Endothelial cell of umbilical vein (primary cell): ENCODE measurements at regions not wholly inside any gene's neighbourhood (a gene's known extent, or its start where the extent isn't known, plus 50 kb on each side); places are given as distances from the start of the nearest gene placed in this dataset.

Experiments
- EZH2 ChIP-seq: IDR thresholded peaks from 2 replicates; pipeline ENCODE4 v1.6.1; 2012; ENCODE audit warnings: borderline replicate concordance, low read depth, mild to moderate bottlenecking, moderate library complexity, low read length, inconsistent platforms; ENCODE audit not compliant: severe bottlenecking
- FOS ChIP-seq: IDR thresholded peaks from 2 replicates; pipeline ENCODE4 v1.6.1; 2011; ENCODE audit warnings: mild to moderate bottlenecking, low read length, moderate library complexity, borderline replicate concordance; ENCODE audit not compliant: insufficient read depth
- POLR2A ChIP-seq: IDR thresholded peaks from 2 replicates; pipeline ENCODE4 v1.6.1; 2012; ENCODE audit warnings: low read depth, mild to moderate bottlenecking, control low read depth, low read length
- TF ChIP-seq, protein P1 (sequence below), 2 donors: IDR thresholded peaks; 1 replicate in 1 of 2; 2 replicates in 1 of 2; pipeline ENCODE4 v1.5.1; 2011; ENCODE audit warnings: low read length in 2 of 2, mild to moderate bottlenecking in 2 of 2, moderate library complexity in 2 of 2, control low read depth in 1 of 2, inconsistent platforms in 1 of 2, low read depth in 1 of 2; ENCODE audit not compliant: insufficient read depth in 1 of 2; ENCODE audit errors: extremely low read depth in 1 of 2
- TF ChIP-seq, protein P2 (sequence below): IDR thresholded peaks from 2 replicates; pipeline ENCODE4 v1.6.1; 2011; ENCODE audit not compliant: insufficient read depth, insufficient read length

DNA sequence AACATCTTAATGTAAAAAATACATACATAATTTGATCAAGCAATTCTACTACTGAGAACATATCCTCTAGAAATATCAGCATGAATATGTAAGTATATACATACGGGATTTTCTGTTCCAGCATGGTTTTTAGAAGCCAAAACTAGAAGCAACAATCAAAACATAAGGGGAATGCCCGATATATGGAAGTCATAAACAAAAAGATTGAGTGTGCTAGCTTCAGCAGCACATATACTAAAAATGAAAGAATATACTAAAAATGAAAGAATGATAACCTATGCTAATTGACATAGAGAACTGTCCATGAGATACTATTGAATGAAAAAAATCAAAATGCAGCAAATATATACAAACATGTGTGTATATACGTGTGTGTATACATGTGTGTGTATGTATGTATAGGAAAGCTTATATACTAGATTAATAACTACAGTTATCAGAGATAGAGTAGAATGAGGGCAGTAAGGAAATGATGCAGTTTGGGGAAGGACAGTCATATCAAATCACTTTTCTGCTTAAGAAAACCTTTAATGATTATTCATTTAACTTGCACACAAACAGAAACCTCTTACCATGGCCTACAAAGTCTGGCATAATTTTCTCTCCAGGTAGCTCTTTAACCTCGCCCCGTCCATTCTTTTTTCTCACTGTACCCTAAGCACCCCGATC is 72.9 kb downstream of the NPY start:
- TF ChIP-seq, protein P1, sequence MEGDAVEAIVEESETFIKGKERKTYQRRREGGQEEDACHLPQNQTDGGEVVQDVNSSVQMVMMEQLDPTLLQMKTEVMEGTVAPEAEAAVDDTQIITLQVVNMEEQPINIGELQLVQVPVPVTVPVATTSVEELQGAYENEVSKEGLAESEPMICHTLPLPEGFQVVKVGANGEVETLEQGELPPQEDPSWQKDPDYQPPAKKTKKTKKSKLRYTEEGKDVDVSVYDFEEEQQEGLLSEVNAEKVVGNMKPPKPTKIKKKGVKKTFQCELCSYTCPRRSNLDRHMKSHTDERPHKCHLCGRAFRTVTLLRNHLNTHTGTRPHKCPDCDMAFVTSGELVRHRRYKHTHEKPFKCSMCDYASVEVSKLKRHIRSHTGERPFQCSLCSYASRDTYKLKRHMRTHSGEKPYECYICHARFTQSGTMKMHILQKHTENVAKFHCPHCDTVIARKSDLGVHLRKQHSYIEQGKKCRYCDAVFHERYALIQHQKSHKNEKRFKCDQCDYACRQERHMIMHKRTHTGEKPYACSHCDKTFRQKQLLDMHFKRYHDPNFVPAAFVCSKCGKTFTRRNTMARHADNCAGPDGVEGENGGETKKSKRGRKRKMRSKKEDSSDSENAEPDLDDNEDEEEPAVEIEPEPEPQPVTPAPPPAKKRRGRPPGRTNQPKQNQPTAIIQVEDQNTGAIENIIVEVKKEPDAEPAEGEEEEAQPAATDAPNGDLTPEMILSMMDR (IDR thresholded peaks at IDR 0.05; ENCODE audit: extremely low read depth in 1 of 2, insufficient read depth in 1 of 2, low read depth in 1 of 2, low read length in 2 of 2) = no peak
- TF ChIP-seq POLR2A (no peak), EZH2 (no peak), FOS (no peak)
- TF ChIP-seq, protein P2, sequence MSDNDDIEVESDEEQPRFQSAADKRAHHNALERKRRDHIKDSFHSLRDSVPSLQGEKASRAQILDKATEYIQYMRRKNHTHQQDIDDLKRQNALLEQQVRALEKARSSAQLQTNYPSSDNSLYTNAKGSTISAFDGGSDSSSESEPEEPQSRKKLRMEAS = no peak
